ENCODE measurements at regions not wholly inside any gene's neighbourhood (a gene's known extent, or its start where the extent isn't known, plus 50 kb on each side); places are given as distances from the start of the nearest gene placed in this dataset.

DNA sequence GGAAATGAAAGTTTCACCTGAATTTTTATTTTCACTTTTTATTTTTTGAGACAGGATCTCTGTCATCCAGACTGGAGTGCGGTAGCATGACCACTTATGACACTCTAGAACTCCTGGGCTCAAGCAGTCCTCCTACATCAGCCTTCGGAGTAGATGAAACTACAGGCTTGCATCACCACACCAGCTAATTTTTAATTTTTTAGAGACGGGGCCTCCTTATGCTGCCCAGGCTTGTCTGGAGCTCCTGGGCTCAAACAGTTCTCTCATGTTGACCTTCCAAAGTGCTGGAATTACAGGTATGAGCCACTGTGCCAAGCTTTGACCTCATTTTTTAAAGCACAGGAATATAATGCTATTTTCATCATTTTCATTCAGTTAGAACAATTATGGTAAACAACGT, 297.0 kb upstream of the KLHL1 start:
- DNase-seq (ENCODE audit: low read depth) = peak; percentile 38
- H3K4me3 ChIP-seq (ENCODE audit: low read length) = no peak overlapping the region
- TF ChIP-seq, protein P1, sequence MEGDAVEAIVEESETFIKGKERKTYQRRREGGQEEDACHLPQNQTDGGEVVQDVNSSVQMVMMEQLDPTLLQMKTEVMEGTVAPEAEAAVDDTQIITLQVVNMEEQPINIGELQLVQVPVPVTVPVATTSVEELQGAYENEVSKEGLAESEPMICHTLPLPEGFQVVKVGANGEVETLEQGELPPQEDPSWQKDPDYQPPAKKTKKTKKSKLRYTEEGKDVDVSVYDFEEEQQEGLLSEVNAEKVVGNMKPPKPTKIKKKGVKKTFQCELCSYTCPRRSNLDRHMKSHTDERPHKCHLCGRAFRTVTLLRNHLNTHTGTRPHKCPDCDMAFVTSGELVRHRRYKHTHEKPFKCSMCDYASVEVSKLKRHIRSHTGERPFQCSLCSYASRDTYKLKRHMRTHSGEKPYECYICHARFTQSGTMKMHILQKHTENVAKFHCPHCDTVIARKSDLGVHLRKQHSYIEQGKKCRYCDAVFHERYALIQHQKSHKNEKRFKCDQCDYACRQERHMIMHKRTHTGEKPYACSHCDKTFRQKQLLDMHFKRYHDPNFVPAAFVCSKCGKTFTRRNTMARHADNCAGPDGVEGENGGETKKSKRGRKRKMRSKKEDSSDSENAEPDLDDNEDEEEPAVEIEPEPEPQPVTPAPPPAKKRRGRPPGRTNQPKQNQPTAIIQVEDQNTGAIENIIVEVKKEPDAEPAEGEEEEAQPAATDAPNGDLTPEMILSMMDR (IDR thresholded peaks at IDR 0.05; ENCODE audit: insufficient read depth, low read depth, low read length, missing control alignments) = no peak

DNA sequence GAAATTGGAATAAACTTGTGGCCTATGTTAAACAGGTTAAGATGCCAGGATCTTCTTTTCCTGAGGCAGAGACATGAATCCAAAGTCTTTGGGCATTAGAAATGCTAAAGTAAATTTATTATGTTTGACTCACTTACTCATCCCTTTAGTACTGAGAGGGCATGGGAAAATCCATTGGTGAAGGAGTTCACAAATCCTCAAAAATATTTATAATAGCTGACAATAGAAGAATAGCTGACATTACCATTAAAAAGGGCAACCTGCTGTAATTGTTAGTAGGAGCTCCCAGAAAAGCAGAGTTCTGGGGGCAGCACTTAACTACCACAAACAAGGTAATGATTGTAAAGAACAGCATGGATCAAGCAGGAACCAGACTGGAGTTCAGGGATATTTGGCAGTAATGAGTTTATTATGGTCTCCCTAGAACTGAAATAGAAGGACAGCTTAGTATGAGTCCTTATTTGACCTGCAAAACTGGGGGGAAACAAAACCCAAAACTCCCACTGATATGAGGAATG, 285.8 kb upstream of the KLHL1 start:
- TF ChIP-seq, protein P1 (IDR thresholded peaks at IDR 0.05; ENCODE audit: insufficient read depth, low read depth, low read length, missing control alignments) = no peak
- no peak for DNase-seq (ENCODE audit: low read depth)

DNA sequence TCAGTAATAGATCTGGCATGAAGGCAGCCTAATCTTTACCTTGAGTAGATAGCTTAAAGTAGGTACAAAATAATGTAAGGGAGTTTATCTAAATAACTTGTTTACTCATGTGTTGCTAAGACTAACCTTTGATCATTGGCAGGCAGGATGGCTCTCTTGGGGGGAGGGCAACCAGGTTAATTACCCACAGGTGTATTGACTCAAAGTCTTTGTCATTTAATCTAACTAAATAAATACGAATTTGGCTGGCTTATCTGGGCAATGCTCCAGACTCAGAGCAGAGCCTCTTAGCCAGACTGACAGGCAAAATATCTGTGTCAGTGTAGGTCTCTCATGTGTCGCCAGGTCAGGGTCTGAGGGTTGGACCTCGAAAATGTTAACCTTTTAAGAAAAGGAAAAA, 283.4 kb upstream of the KLHL1 start:
- no peak overlapping the region for H3K4me3 ChIP-seq (ENCODE audit: low read length)
- no peak for DNase-seq (ENCODE audit: low read depth)
- TF ChIP-seq, protein P1 (IDR thresholded peaks at IDR 0.05; ENCODE audit: insufficient read depth, low read depth, low read length, missing control alignments) = no peak

More for the DNA sequence above, 285.8 kb upstream of the KLHL1 start:
- no peak overlapping the region for H3K4me3 ChIP-seq (ENCODE audit: low read length)

DNA sequence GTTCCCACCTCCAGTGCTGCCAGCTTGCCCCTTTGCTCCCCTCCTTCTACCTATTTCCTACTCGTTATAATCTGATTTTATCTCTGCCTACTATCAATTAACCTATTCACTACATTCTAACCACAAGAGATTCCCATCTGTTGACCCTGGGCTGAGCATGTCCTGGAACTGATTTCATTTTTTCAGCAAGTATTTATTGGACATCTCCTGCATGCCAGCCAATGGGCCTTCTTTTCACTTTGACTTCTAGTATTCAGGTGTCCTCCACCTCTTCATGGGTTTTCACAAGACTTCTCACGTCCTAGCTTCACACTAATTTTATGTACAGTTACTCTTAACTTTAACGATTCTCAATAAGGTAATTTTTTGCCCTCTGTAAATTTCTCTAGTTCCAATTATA, 282.7 kb upstream of the KLHL1 start:
- TF ChIP-seq, protein P1 (IDR thresholded peaks at IDR 0.05; ENCODE audit: insufficient read depth, low read depth, low read length, missing control alignments) = no peak
- no peak for DNase-seq (ENCODE audit: low read depth)
- H3K4me3 ChIP-seq (ENCODE audit: low read length) = no peak overlapping the region

DNA sequence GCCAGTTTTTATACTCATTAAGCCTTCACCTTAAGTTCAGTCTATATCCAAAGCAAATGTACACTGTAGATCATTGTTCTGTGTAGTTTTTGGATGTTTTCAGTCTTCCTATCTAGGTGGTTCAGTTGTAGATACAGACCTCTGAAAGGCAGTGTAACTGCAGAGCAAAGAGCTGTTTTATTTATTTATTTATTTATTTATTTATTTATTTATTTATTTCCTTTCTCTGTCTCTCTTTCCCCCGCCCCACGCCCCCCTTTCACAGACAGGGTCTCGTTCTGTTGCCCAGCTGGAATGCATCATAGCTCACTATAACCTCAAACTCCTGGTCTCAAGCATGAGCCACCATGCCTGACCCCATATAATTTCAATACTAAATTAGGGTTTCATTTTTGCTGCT, 281.8 kb upstream of the KLHL1 start:
- TF ChIP-seq, protein P1 (IDR thresholded peaks at IDR 0.05; ENCODE audit: insufficient read depth, low read depth, low read length, missing control alignments) = no peak
- DNase-seq (ENCODE audit: low read depth) = no peak
- H3K4me3 ChIP-seq (ENCODE audit: low read length) = no peak overlapping the region

DNA sequence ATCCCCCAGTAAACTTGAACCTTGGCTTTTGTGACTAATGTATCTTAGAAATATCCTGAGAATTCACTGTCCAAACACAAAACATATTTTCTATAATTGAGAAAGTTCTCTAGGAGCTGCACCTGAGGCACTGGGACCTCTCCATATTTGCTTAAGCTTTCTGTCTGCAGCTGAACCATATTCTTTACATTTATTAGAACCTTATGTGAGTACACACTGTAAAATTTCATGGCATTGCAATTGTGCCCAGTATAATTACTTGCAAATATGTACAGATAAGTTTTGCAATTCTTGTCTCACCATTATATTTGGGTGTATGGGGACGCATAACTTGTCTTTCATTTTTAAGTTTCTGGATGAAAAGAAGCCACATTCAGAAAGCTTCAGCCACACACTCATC, 280.7 kb upstream of the KLHL1 start:
- DNase-seq (ENCODE audit: low read depth) = no peak
- H3K4me3 ChIP-seq (ENCODE audit: low read length) = no peak overlapping the region
- TF ChIP-seq, protein P1 (IDR thresholded peaks at IDR 0.05; ENCODE audit: insufficient read depth, low read depth, low read length, missing control alignments) = no peak

DNA sequence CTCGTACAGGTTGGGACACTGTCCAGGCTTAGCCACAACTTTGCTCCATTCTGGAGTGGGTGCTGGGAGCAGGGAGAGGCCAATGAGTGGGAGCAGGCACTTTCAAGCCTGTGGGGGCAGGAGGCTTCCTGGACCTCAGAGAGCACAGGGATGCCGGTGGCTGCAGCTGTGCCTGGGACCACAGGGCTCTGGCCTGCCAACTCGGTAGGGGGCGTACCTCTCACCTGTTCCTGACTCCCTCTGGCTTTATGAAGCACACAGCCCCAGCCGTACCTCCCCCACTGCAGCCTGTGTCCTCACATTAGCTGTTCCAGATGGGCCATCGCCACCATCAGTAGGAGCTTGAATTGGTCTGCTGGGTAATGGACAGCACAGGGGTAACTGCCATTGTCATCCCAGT, 278.7 kb upstream of the KLHL1 start:
- no peak for DNase-seq (ENCODE audit: low read depth)
- TF ChIP-seq, protein P1 (IDR thresholded peaks at IDR 0.05; ENCODE audit: insufficient read depth, low read depth, low read length, missing control alignments) = no peak
- H3K4me3 ChIP-seq (ENCODE audit: low read length) = no peak overlapping the region
